HepG2 (cell line): ENCODE measurements at regions not wholly inside any gene's neighbourhood (a gene's known extent, or its start where the extent isn't known, plus 50 kb on each side); places are given as distances from the start of the nearest gene placed in this dataset.

Experiments used
- ATAC-seq: fragments of 200-7000 bp; cut with Tn5 transposase; 3 replicates; pipeline ENCODE4 v1.9.1; 2020; ENCODE audit warnings: mild to moderate bottlenecking, moderate library complexity
- BruUV-seq: library from RNA; stranded (reverse); fragments of 400-500 nt; replicated peaks from 2 replicates; lab custom pipeline; 2021; lab: Mats Ljungman, UMichigan
- CTCF ChIA-PET: fragments of 300-600 bp; formaldehyde crosslinking; extraction: SDS; loops from one replicate; lab custom pipeline; 2021; ENCODE audit warnings: low total read pairs, inconsistent platforms, low intra/inter-chr PET ratio; lab: Yijun Ruan, JAX
- POLR2A ChIA-PET: fragments of 350-600 bp; sonication (Branson Sonifier 250); formaldehyde crosslinking; loops from one replicate; lab custom pipeline; 2020; ENCODE audit warnings: antibody characterized with exemption, inconsistent platforms; lab: Yijun Ruan, JAX
- DNase-seq: peaks from one replicate; pipeline ENCODE4 v3.0.0-alpha.2; 2015; ENCODE audit warnings: low spot score
- FAIRE-seq: peaks from 3 replicates; lab custom pipeline; 2011; peaks lifted over from hg19 to GRCh38; lab: Jason Lieb, UNC
- H2AFZ ChIP-seq: one replicate; pipeline ENCODE4 v1.6.1; 2011; ENCODE audit warnings: low read length, inconsistent platforms
- H3K27ac ChIP-seq: fragments of 300-600 bp; 3 replicates; pipeline ENCODE4 v1.8.0; 2011; ENCODE audit warnings: mixed run types, mild to moderate bottlenecking, mixed read lengths, low read length, inconsistent platforms; ENCODE audit not compliant: insufficient read depth; ENCODE audit errors: extremely low read length
- H3K27me3 ChIP-seq, 2 experiments: fragments of 200-600 bp in 1 of 2; 2 replicates in 1 of 2; 3 replicates in 1 of 2; pipeline versions ENCODE4 v1.6.0 to v1.8.0; 2011; ENCODE audit warnings: low read length in 2 of 2, mild to moderate bottlenecking in 2 of 2, moderate library complexity in 2 of 2, inconsistent platforms in 1 of 2; ENCODE audit not compliant: insufficient read depth in 2 of 2, control insufficient read depth in 1 of 2
- H3K36me3 ChIP-seq, 2 experiments: fragments of 200-600 bp in 1 of 2; replicated peaks in 1 of 2; 2 replicates in 1 of 2; 3 replicates in 1 of 2; pipeline versions ENCODE4 v1.5.1 to v1.8.0; 2011; ENCODE audit warnings: low read length in 2 of 2, inconsistent platforms in 1 of 2; ENCODE audit not compliant: insufficient read depth in 2 of 2, control insufficient read depth in 1 of 2
- H3K4me1 ChIP-seq: 2 replicates; pipeline ENCODE4 v1.5.1; 2012; ENCODE audit warnings: low read length, inconsistent platforms; ENCODE audit not compliant: insufficient read depth
- H3K4me2 ChIP-seq: 2 replicates; pipeline ENCODE4 v1.6.0; 2011; ENCODE audit warnings: low read depth, low read length, inconsistent platforms
- H3K4me3 ChIP-seq, 3 experiments: fragments of 200-600 bp in 1 of 3; sonication (generic), shearing (Covaris generic) in 1 of 3; replicated peaks in 1 of 3; 2 replicates each; pipeline ENCODE4 v1.5.1; 2011 to 2016; ENCODE audit warnings: low read length in 3 of 3, inconsistent platforms in 2 of 3, low read depth in 2 of 3, mild to moderate bottlenecking in 2 of 3, control low read depth in 1 of 3, mixed read lengths in 1 of 3; ENCODE audit not compliant: insufficient read depth in 1 of 3
- H3K79me2 ChIP-seq: one replicate; pipeline ENCODE4 v1.6.1; 2011; ENCODE audit warnings: low read length, inconsistent platforms; ENCODE audit not compliant: insufficient read depth
- H3K9ac ChIP-seq: 2 replicates; pipeline ENCODE4 v1.6.0; 2011; ENCODE audit warnings: mild to moderate bottlenecking, low read depth, low read length, inconsistent platforms; ENCODE audit not compliant: insufficient read depth
- H3K9me3 ChIP-seq: 2 replicates; pipeline ENCODE4 v1.5.1; 2012; ENCODE audit warnings: mild to moderate bottlenecking, low read length
- H4K20me1 ChIP-seq: 2 replicates; pipeline ENCODE4 v1.6.0; 2011; ENCODE audit warnings: inconsistent platforms, mild to moderate bottlenecking, low read length, moderate library complexity; ENCODE audit not compliant: insufficient read depth
- AGO2 ChIP-seq: fragments of 200-400 bp; formaldehyde crosslinking; optimal IDR thresholded peaks from 2 replicates; pipeline ENCODE3; 2017; ENCODE audit warnings: mild to moderate bottlenecking, low read depth, low read length, moderate library complexity
- NFRKB ChIP-seq: fragments of 450-650 bp; IDR thresholded peaks from 2 replicates; pipeline ENCODE4 v1.6.1; 2017
- WGBS: methylation state at CpG from one replicate; pipeline ENCODE4 v1.1.6; 2017; ENCODE audit warnings: low lambda C conversion rate; 5-methylcytosine and 5-hydroxymethylcytosine counted together
- in situ Hi-C: cut with HindIII; loops from 2 replicates; pipeline ENCODE4 v1.10.0; 2017; ENCODE audit warnings: low pct_unique_long_range_greater_than_20kb; ENCODE audit not compliant: extremely low pct_ligation_motif_present
- intact Hi-C: fragments of 100-400 bp; cut with micrococcal nuclease; formaldehyde crosslinking; loops from one replicate; pipeline ENCODE4 v1.10.0; 2022; ENCODE audit not compliant: unreplicated experiment
- TF ChIP-seq, protein P1 (sequence below): sonication (generic); formaldehyde crosslinking; conservative IDR thresholded peaks from 2 replicates; pipeline ENCODE4 v1.8.1; 2023; ENCODE audit warnings: missing genetic modification reagents
- TF ChIP-seq, protein P2 (sequence below): sonication (generic); formaldehyde crosslinking; IDR thresholded peaks from 2 replicates; pipeline ENCODE4 v1.9.0; 2021; ENCODE audit warnings: missing genetic modification reagents, mild to moderate bottlenecking, borderline replicate concordance

DNA sequence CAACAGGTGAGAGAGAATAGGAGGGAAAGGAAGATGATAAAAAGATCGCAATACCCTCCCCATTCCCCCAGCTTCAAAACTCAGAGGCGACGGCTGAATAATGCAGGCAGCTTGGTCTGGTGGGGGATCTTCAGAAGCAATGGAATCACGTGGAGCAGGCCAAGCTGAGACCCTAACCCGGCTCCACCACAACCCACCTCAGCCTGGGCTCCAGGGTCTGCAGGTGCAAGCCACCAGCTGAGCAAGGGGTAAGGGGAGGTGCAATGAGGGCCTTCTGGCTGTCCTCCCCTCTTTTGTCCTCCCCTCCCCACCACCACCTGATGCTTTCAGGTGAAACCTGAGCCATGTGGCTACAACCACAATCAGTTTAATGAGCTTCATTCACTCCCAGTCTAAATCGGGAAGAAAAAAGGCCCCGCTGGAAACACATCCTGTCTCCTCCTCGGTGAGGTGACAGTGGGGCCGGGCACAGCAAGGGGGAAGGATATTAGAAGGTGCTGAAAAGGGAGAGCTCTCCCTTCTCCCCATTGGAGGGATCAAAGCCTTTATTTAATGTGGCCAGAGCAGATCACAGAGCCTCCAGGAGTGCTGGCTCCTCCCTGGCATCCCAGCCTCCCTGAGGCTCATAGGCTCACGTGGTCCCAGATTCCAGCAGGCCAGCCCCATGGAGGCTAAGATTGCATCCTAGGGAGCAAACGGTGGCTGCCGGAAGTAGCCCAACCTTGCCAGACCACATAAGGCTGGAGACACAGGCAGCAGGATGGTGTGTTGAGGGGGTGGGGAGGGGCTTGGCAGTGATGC lies 261.0 kb downstream of the SOX9 start:
- intact Hi-C loops = no loop called here
- H3K9ac ChIP-seq = no peak overlapping the region
- H4K20me1 ChIP-seq = no peaks in the 10 kb centered on the region
- no peaks in the 10 kb centered on the region for H3K27me3 ChIP-seq
- 93% methylated on average over 8 of the region's 12 CpGs for WGBS
- BruUV-seq = no TSS peak
- no peak for TF ChIP-seq NFRKB
- TF ChIP-seq, protein P1, sequence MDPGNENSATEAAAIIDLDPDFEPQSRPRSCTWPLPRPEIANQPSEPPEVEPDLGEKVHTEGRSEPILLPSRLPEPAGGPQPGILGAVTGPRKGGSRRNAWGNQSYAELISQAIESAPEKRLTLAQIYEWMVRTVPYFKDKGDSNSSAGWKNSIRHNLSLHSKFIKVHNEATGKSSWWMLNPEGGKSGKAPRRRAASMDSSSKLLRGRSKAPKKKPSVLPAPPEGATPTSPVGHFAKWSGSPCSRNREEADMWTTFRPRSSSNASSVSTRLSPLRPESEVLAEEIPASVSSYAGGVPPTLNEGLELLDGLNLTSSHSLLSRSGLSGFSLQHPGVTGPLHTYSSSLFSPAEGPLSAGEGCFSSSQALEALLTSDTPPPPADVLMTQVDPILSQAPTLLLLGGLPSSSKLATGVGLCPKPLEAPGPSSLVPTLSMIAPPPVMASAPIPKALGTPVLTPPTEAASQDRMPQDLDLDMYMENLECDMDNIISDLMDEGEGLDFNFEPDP (CRISPR knock-in tag) = 0 out of 2 replicates have a peak, but pooled peaks have one; percentile 74
- no peak for FAIRE-seq
- ChIA-PET CTCF (no interaction called here), POLR2A (interaction anchor here (0.8 kb wide), 1 partner anchor 41 kb away, joined by 3 read pairs; no protein-coding TSS in a partner anchor)
- no peaks in the 10 kb centered on the region for H3K9me3 ChIP-seq
- H3K4me1 ChIP-seq = peaks cover 30% of the 10 kb centered on the region
- in situ Hi-C loops = no loop called here
- H3K79me2 ChIP-seq = no peaks in the 10 kb centered on the region
- H2AFZ ChIP-seq = no peak overlapping the region
- no peak overlapping the region for H3K4me2 ChIP-seq
- ATAC-seq = no peak
- no peak overlapping the region for H3K27ac ChIP-seq
- peaks cover 1 to 10% of the 10 kb centered on the region in 2 experiments; a peak in 3 of 5 replicates for H3K36me3 ChIP-seq
- no peak for DNase-seq
- H3K4me3 ChIP-seq = no peak overlapping the region

DNA sequence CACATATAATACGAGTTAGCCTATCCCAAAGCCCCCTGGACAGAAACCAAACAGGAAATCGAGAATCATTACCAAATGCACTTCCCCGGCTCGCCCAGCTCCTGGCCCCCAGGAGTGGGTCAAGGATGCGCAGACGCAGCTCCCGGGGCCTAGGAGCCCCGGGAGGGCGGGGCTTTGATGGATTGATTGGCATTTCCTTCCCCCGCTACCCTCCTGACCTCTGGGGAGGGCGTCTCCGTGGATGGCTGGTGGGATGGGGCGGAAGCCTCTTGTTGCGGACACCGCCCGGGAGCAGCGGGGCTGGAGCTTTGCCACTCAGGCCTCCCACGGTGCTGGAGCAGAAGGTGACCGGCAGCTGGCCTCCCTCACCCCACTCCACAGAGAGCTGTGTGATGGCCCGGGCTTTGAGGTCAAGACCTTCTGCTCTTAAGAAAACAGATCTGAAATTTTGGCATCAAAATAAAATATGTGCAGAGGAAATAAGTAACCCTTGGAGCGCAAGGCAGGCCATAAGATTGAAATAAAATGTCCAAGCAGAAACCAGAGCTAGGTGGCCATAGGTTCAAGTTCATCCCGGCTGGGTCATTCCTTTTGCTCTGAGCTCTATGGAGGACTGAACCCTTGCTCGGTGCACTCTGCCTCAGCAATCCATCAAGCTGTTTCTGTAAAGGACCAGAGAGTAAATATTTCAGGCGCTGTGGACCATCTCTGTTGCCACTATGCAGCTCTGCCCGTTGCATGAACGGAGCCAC lies 262.3 kb downstream of the SOX9 start:
- ChIA-PET CTCF (no interaction called here), POLR2A (interaction anchor here (1.4 kb wide), 3 partner anchors 31 to 263 kb away, joined by 3 to 5 read pairs (median 5); partner anchors contain the start of gene SOX9)
- peaks cover 1 to 10% of the 10 kb centered on the region in 2 experiments; a peak in 3 of 5 replicates for H3K36me3 ChIP-seq
- BruUV-seq = no TSS peak
- no peaks in the 10 kb centered on the region for H3K27me3 ChIP-seq
- no peak for ATAC-seq
- DNase-seq = no peak
- no peaks in the 10 kb centered on the region for H4K20me1 ChIP-seq
- intact Hi-C loops = no loop called here
- no peak overlapping the region for H2AFZ ChIP-seq
- H3K9me3 ChIP-seq = no peaks in the 10 kb centered on the region
- no peak overlapping the region for H3K9ac ChIP-seq
- no peak overlapping the region for H3K4me3 ChIP-seq
- peaks cover 43% of the 10 kb centered on the region for H3K4me1 ChIP-seq
- in situ Hi-C loops = no loop called here
- H3K27ac ChIP-seq = no peak overlapping the region
- no peak for FAIRE-seq
- no peaks in the 10 kb centered on the region for H3K79me2 ChIP-seq
- 95% methylated on average over 26 of the region's 26 CpGs for WGBS
- no peak overlapping the region for H3K4me2 ChIP-seq
- peak; percentile 70 for TF ChIP-seq AGO2
- TF ChIP-seq, protein P2, sequence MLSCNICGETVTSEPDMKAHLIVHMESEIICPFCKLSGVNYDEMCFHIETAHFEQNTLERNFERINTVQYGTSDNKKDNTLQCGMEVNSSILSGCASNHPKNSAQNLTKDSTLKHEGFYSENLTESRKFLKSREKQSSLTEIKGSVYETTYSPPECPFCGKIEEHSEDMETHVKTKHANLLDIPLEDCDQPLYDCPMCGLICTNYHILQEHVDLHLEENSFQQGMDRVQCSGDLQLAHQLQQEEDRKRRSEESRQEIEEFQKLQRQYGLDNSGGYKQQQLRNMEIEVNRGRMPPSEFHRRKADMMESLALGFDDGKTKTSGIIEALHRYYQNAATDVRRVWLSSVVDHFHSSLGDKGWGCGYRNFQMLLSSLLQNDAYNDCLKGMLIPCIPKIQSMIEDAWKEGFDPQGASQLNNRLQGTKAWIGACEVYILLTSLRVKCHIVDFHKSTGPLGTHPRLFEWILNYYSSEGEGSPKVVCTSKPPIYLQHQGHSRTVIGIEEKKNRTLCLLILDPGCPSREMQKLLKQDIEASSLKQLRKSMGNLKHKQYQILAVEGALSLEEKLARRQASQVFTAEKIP (CRISPR knock-in tag) = no peak
